ENCODE measurements at regions not wholly inside any gene's neighbourhood (a gene's known extent, or its start where the extent isn't known, plus 50 kb on each side); places are given as distances from the start of the nearest gene placed in this dataset.
A peak's percentile ranks its signal among the peaks of the same experiment; 100 is the strongest.

- DNase-seq (ENCODE audit: low spot score) = no peak
These were observed 998.1 kb upstream of the TMEM132C start for GRCh38 chr12:127268706-127269425.

DNA sequence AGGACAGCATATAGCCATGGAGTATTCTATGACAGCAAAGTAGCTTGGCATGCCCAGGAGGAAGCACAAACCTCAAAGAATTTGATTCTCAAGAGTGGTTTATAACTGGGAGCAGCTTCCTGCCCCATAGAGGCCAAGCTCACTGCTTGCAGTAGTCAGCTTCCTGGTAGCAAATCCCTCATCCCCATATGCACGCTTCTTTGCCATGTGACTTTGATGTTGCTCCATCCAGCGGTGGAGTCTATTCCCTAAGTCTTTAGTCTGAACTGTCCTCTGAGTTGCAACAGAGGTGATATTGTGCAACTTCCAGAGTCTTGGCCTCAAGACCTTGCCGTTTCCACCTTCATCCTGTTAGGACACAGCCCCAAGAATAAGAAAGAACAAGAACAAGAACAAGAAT, 996.8 kb upstream of the TMEM132C start:
- no peak for DNase-seq (ENCODE audit: low spot score)

- DNase-seq (ENCODE audit: low spot score) = no peak
These were observed 995.2 kb upstream of the TMEM132C start for GRCh38 chr12:127271776-127272175.

DNA sequence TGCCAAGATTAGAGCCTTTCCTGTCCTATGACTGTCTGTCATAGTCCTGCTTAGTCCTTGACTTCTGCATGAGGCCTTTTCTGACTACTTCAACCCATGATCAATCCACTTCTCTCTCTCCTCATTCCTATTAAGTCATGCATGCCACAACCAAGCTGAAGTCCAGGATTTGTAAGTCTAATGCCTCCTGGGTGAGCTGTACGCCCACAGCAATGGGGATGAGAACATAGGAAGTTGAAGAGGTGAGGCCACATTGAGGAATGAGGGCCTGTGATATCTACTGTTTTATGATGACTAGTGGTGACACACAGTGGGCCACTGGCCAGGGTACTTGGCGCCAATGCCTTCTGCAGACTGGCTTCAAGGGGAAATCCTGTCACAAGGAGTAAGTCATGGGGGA, 994.1 kb upstream of the TMEM132C start:
- no peak for DNase-seq (ENCODE audit: low spot score)

GRCh38 chr12:127273626-127274025, 993.3 kb upstream of the TMEM132C start:
- DNase-seq (ENCODE audit: low spot score) = no peak

DNA sequence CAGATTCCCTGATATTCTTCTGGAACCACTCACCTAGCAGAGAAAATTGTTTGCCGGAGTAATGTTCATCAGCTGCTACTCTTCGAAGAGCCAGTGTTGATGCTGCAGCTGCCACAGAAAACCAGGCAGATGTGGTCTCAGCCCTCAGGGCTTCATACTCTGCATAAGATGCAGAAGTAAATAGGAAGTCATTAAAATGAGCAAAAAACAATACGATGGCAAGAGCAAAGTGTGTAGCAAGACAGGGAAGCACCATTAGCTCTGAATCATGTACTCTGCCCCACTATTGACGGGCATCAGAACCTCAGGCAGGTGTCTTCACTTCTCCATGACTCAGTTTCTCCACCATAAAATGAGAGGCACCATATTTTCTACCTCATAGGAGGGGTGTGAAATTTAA, 991.6 kb upstream of the TMEM132C start:
- no peak for DNase-seq (ENCODE audit: low spot score)

GRCh38 chr12:127277882-127278281, 989.1 kb upstream of the TMEM132C start:
- DNase-seq (ENCODE audit: low spot score) = no peak

- no peak for DNase-seq (ENCODE audit: low spot score)
These were observed 988.6 kb upstream of the TMEM132C start for GRCh38 chr12:127278351-127278750.

GRCh38 chr12:127280393-127281275, 986.3 kb upstream of the TMEM132C start:
- peak; percentile 41 for DNase-seq (ENCODE audit: low spot score)

- DNase-seq (ENCODE audit: low spot score) = no peak
These were observed 984.0 kb upstream of the TMEM132C start for GRCh38 chr12:127282786-127283565.

DNA sequence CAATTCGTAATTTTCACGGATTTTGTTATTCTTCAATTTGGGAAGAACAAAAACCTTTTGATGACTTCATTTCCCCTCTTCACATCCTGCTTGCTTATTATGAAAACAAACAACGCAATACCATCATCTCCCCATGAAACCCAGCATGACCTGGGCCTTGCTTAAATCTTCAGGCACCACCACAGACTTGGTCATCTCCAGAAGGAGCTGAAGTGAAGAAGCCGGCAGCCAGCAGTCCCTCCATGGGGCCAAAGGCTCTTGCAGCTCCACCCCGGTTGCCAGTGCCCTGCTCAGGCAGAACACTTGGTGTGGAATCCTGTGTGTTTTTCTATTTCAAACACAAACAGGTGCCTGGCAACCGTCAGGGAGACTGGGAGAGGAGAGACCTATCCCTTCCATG, 982.9 kb upstream of the TMEM132C start:
- DNase-seq (ENCODE audit: low spot score) = no peak

GRCh38 chr12:127284870-127285431, 982.0 kb upstream of the TMEM132C start:
- DNase-seq (ENCODE audit: low spot score) = no peak

DNA sequence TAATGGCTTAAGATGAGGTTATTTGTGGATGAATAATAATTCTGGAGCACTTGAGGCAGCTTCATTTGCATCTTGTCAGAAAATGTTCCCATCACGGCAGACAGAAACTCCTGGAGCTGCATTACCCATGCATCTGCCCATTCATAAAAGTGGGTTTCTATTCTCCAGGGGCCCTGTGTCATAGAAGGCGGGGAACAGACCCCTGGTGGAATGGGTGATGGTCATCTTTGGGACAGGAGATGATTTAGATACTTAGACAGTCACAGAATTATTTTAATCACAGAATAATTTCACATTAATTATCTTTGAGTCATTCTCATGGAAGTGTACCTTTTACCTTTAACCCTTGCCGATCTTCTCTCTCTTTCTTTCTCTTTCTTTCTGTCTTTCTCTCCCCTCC, 980.7 kb upstream of the TMEM132C start:
- DNase-seq (ENCODE audit: low spot score) = no peak

DNA sequence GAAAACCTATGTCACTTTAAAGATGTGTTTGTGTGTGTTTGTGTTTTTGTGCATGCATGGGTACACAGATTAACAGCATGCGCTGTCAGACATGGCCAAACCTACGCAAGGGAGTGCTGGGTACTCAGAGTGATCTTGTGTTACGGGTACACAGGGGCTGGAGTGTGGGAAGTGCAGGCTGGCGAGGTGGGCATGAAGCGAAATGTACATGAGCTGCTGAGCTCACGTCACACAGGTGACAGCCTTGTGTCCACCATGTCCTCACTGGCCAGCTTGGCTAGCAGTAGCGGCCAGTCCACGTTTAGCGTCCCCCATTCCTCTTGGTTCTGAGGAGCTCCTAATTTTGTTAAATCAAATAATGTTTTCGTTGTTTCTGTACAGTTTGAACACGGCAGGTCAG, 979.7 kb upstream of the TMEM132C start:
- no peak for DNase-seq (ENCODE audit: low spot score)

- no peak for DNase-seq (ENCODE audit: low spot score)
These were observed 976.7 kb upstream of the TMEM132C start for GRCh38 chr12:127290251-127290650.

DNA sequence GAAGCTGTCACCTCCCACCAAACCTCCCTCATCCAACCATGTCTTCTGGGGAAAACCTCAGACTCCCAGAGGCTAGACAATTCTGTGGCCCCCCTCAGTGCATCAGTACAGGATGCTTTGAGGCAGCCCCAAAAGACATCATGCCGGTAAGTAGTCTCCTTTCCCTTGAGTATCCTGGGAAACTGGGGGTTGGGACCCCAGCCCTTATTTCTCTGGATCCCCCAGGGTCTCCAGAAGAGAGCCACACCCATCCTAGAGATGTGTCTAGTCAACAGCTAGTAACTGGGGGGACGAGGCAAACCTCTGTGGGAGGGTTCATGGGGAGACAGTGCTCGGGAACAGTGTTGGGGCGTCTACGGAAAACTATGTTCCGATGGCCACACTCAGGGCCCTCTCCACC, 974.2 kb upstream of the TMEM132C start:
- DNase-seq (ENCODE audit: low spot score) = no peak

- peak; percentile 11 for DNase-seq (ENCODE audit: low spot score)
These were observed 973.3 kb upstream of the TMEM132C start for GRCh38 chr12:127293507-127294310.

DNA sequence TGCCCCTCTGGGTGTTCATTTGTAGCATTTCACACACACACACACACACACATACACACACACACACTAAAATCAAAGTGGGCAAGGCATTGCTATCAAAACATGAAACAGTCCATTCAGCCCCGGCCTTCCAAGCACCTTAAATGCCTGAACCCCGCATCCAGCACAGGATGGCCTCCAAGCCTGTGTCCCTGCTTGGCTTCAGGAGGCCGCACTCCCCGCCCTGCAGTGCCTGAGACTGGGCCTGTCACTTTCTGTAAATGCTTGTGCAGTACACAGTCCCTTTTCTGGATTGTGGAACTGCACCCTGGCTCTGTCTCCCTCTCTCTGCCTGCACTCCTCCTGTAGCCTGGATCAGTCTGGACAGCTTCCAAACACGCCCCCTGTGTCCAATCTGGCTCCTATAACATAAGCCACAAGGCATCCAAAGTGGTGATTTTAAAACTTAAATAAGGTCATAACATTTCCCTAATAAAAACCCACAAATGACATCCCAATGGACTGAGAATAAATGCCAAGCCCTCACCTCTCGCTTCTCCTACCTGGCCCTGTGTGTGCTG, 972.2 kb upstream of the TMEM132C start:
- DNase-seq (ENCODE audit: low spot score) = no peak

GRCh38 chr12:127295630-127296029, 971.3 kb upstream of the TMEM132C start:
- DNase-seq (ENCODE audit: low spot score) = no peak

DNA sequence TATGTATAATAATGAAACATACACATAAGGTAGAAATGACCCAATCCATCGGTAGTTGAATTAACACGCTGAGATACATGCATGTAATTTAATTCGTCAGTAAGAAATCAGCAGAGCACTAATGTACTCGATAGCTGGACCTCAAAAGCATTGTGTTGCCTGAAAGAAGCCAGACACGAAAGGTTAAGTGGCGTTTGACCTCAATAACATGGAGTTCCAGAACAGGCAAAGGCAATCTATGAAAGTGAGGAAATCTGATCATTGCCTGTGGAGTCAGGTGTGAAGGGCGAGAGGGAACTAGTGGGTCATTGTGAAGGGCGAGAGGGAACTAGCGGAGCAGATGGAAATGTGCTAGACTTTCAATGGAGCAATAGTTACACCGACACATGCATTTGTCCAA, 970.4 kb upstream of the TMEM132C start:
- no peak for DNase-seq (ENCODE audit: low spot score)

DNA sequence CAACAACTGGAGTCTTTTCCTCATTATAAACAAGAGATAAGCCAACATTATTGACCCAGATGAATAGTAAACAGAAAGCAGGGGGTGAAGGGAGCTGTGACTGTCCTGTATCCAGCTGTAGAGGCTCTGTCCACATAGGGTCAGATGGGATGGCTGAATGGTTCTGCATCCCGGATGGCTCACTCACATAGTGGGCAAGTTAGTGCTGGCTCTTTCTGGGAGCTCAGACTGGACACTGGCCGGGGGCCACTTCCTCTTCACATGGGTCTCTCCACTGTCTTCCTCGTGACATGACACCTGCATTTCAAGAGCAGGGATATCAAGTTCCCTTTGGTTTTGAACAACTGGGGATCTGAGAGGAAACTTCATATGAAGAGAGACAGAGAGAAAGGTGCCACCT, 969.6 kb upstream of the TMEM132C start:
- DNase-seq (ENCODE audit: low spot score) = no peak
